H1 (cell line): ENCODE measurements at regions not wholly inside any gene's neighbourhood (a gene's known extent, or its start where the extent isn't known, plus 50 kb on each side); places are given as distances from the start of the nearest gene placed in this dataset.
"Not testable (repeated sequence)": the region's sequence is repeated elsewhere in the genome, so short reads cannot be mapped to it uniquely, and the experiment has no call there.

Experiments used
- CTCF ChIA-PET: fragments of 300-600 bp; sonication (Branson Sonifier 250); formaldehyde crosslinking; loops from one replicate; lab custom pipeline; 2021; ENCODE audit not compliant: partially characterized antibody; lab: Charles Lee
- POLR2A ChIA-PET: fragments of 300-600 bp; sonication (Branson Sonifier 250); formaldehyde crosslinking; loops from one replicate; lab custom pipeline; 2021; ENCODE audit warnings: inconsistent platforms; ENCODE audit not compliant: partially characterized antibody; lab: Charles Lee
- DNase-seq, 2 experiments: peaks; one replicate each; pipeline versions ENCODE4 v3.0.0 to v3.0.0-alpha.2; 2010 to 2022; ENCODE audit warnings: low spot score in 2 of 2, low read depth in 1 of 2, mixed read lengths in 1 of 2
- FAIRE-seq: peaks from 2 replicates; lab custom pipeline; 2011; peaks lifted over from hg19 to GRCh38; lab: Jason Lieb, UNC
- H2AFZ ChIP-seq: 2 replicates; pipeline ENCODE4 v1.8.1; 2012; ENCODE audit warnings: low read length, inconsistent platforms
- H2AK5ac ChIP-seq: 2 replicates; pipeline ENCODE4 v1.6.1; 2013; ENCODE audit warnings: low read depth, low read length
- H2BK120ac ChIP-seq: replicated peaks from 2 replicates; pipeline ENCODE3; 2013; ENCODE audit warnings: low read depth, low read length, inconsistent platforms
- H2BK12ac ChIP-seq: 2 replicates; pipeline ENCODE4 v1.6.1; 2013; ENCODE audit warnings: low read depth, low read length
- H2BK15ac ChIP-seq: 2 replicates; pipeline ENCODE4 v1.6.1; 2013; ENCODE audit warnings: low read length
- H2BK20ac ChIP-seq: 2 replicates; pipeline ENCODE4 v1.6.1; 2013; ENCODE audit warnings: low read length
- H2BK5ac ChIP-seq: 2 replicates; pipeline ENCODE4 v1.6.1; 2013; ENCODE audit warnings: low read depth, low read length
- H3K14ac ChIP-seq: 2 replicates; pipeline ENCODE4 v1.6.1; 2013; ENCODE audit warnings: inconsistent platforms; ENCODE audit not compliant: insufficient read length
- H3K18ac ChIP-seq: 2 replicates; pipeline ENCODE4 v1.6.1; 2013; ENCODE audit warnings: low read length; ENCODE audit errors: extremely low read depth
- H3K23ac ChIP-seq: 2 replicates; pipeline ENCODE4 v1.6.1; 2013; ENCODE audit warnings: inconsistent platforms; ENCODE audit not compliant: insufficient read length
- H3K23me2 ChIP-seq: 2 replicates; pipeline ENCODE4 v1.6.1; 2013; ENCODE audit warnings: low read depth, low read length
- H3K27ac ChIP-seq: 2 replicates; pipeline ENCODE4 v1.6.1; 2011; ENCODE audit warnings: low read depth, low read length, inconsistent platforms
- H3K27me3 ChIP-seq, 4 experiments: replicated peaks in 1 of 4; 1 replicate in 1 of 4; 2 replicates in 3 of 4; pipeline versions ENCODE4 v1.6.1 to v1.8.1; 2011 to 2013; ENCODE audit warnings: low read length in 3 of 4, mild to moderate bottlenecking in 3 of 4, inconsistent platforms in 2 of 4, mixed read lengths in 2 of 4, moderate library complexity in 1 of 4; ENCODE audit not compliant: control insufficient read depth in 3 of 4, insufficient read depth in 3 of 4; ENCODE audit errors: extremely low read depth in 1 of 4
- H3K36me3 ChIP-seq, 4 experiments: 2 replicates each; pipeline versions ENCODE4 v1.6.1 to v1.8.1; 2011 to 2013; ENCODE audit warnings: mild to moderate bottlenecking in 4 of 4, low read length in 3 of 4, moderate library complexity in 2 of 4, control low read depth in 1 of 4, inconsistent platforms in 1 of 4; ENCODE audit not compliant: insufficient read depth in 4 of 4, control insufficient read depth in 2 of 4
- H3K4ac ChIP-seq: replicated peaks from 2 replicates; pipeline ENCODE3; 2013; ENCODE audit warnings: low read length, low read depth, mixed read lengths, inconsistent platforms; ENCODE audit not compliant: insufficient read length
- H3K4me1 ChIP-seq, 4 experiments: replicated peaks in 1 of 4; 1 replicate in 1 of 4; 2 replicates in 3 of 4; pipeline versions ENCODE4 v1.6.1 to v1.8.1; 2011 to 2013; ENCODE audit warnings: low read length in 3 of 4, inconsistent platforms in 2 of 4, mixed read lengths in 1 of 4; ENCODE audit not compliant: insufficient read depth in 4 of 4, control insufficient read depth in 3 of 4
- H3K4me2 ChIP-seq, 2 experiments: 2 replicates each; pipeline versions ENCODE4 v1.6.1 to v1.8.1; 2011 to 2013; ENCODE audit warnings: low read depth in 2 of 2, low read length in 2 of 2, control low read depth in 1 of 2, inconsistent platforms in 1 of 2, mild to moderate bottlenecking in 1 of 2; ENCODE audit not compliant: insufficient read depth in 1 of 2
- H3K4me3 ChIP-seq, 4 experiments: fragments of 200-600, 300-600 bp in 1 of 4; sonication (generic), shearing (Covaris generic), sonication (Bioruptor Twin) in 1 of 4; 2 replicates each; pipeline versions ENCODE4 v1.5.1 to v1.8.1; 2011 to 2016; ENCODE audit warnings: low read length in 4 of 4, low read depth in 3 of 4, control low read depth in 2 of 4, inconsistent platforms in 2 of 4, mild to moderate bottlenecking in 2 of 4, mixed read lengths in 1 of 4, moderate library complexity in 1 of 4; ENCODE audit not compliant: insufficient read depth in 2 of 4; ENCODE audit errors: extremely low read depth in 1 of 4
- H3K56ac ChIP-seq: replicated peaks from 2 replicates; pipeline ENCODE3; 2013; ENCODE audit warnings: low read depth, mild to moderate bottlenecking, mixed read lengths, low read length, inconsistent platforms; ENCODE audit not compliant: insufficient read length
- H3K79me1 ChIP-seq: 2 replicates; pipeline ENCODE4 v1.6.1; 2013; ENCODE audit warnings: low read depth, low read length, control low read depth
- H3K79me2 ChIP-seq, 2 experiments: 2 replicates each; pipeline versions ENCODE4 v1.6.1 to v1.8.1; 2012 to 2013; ENCODE audit warnings: low read length in 2 of 2, mild to moderate bottlenecking in 2 of 2, inconsistent platforms in 1 of 2; ENCODE audit not compliant: insufficient read depth in 2 of 2, control insufficient read depth in 1 of 2
- H3K9ac ChIP-seq, 4 experiments: replicated peaks in 1 of 4; 1 replicate in 1 of 4; 2 replicates in 3 of 4; pipeline versions ENCODE4 v1.6.1 to v1.8.1; 2011 to 2013; ENCODE audit warnings: low read depth in 3 of 4, low read length in 3 of 4, control low read depth in 2 of 4, mild to moderate bottlenecking in 2 of 4, moderate library complexity in 2 of 4, inconsistent platforms in 1 of 4; ENCODE audit errors: extremely low read depth in 1 of 4
- H3K9me3 ChIP-seq, 2 experiments: 2 replicates each; pipeline versions ENCODE4 v1.6.1 to v1.8.1; 2012 to 2013; ENCODE audit warnings: mild to moderate bottlenecking in 2 of 2, moderate library complexity in 2 of 2, control low read depth in 1 of 2, inconsistent platforms in 1 of 2, low read depth in 1 of 2, low read length in 1 of 2, mixed read lengths in 1 of 2; ENCODE audit not compliant: insufficient read depth in 2 of 2
- H4K20me1 ChIP-seq, 2 experiments: replicated peaks in 1 of 2; 2 replicates each; pipeline versions ENCODE3 to v1.8.1; 2011 to 2013; ENCODE audit warnings: inconsistent platforms in 2 of 2, low read length in 2 of 2, mild to moderate bottlenecking in 1 of 2; ENCODE audit not compliant: insufficient read depth in 2 of 2, control insufficient read depth in 1 of 2
- H4K5ac ChIP-seq: 2 replicates; pipeline ENCODE4 v1.6.1; 2013; ENCODE audit warnings: low read length, low read depth, mixed read lengths, inconsistent platforms; ENCODE audit not compliant: insufficient read length
- H4K8ac ChIP-seq: 2 replicates; pipeline ENCODE4 v1.8.0; 2013; ENCODE audit warnings: mild to moderate bottlenecking, moderate library complexity, low read length, inconsistent platforms; ENCODE audit not compliant: insufficient read depth; ENCODE audit errors: extremely low read depth
- H4K91ac ChIP-seq: replicated peaks from 2 replicates; pipeline ENCODE3; 2013; ENCODE audit warnings: low read length, mixed read lengths, inconsistent platforms; ENCODE audit not compliant: insufficient read length
- CBX5 ChIP-seq: fragments of 300-800, 300-1000 bp; sonication (generic); IDR thresholded peaks from 2 replicates; pipeline ENCODE4 v1.7.1; 2016; ENCODE audit warnings: antibody characterized with exemption, low read length, low read depth
- CHD2 ChIP-seq: IDR thresholded peaks from 2 replicates; pipeline ENCODE4 v1.6.1; 2012; ENCODE audit warnings: low read length, improper control_type of control experiment
- CREB1 ChIP-seq: IDR thresholded peaks from 2 replicates; pipeline ENCODE4 v1.6.1; 2012; ENCODE audit warnings: inconsistent platforms
- NANOG ChIP-seq: IDR thresholded peaks from 2 replicates; pipeline ENCODE4 v1.6.1; 2011; ENCODE audit warnings: low read length, low read depth, mild to moderate bottlenecking, inconsistent platforms; ENCODE audit not compliant: insufficient read depth, poor library complexity, severe bottlenecking
- NRF1 ChIP-seq: IDR thresholded peaks from 2 replicates; pipeline ENCODE4 v1.6.1; 2011; ENCODE audit warnings: mild to moderate bottlenecking, low read depth, low read length, improper control_type of control experiment
- WGBS, 2 experiments: shearing (Covaris generic) in 1 of 2; methylation state at CpG; one replicate each; pipeline versions ENCODE4 v1.1.6 to v1.1.7; 2013 to 2015; ENCODE audit warnings: low lambda C conversion rate in 2 of 2, mixed read lengths in 2 of 2, inconsistent platforms in 1 of 2, low coverage in 1 of 2, missing lambda C conversion rate in 1 of 2; ENCODE audit not compliant: insufficient replicate concordance in 2 of 2, insufficient coverage in 1 of 2, insufficient read length in 1 of 2; ENCODE audit errors: extremely low coverage in 1 of 2, missing lambda C conversion rate in 1 of 2; 5-methylcytosine and 5-hydroxymethylcytosine counted together
- TF ChIP-seq, protein P1 (sequence below): IDR thresholded peaks from 2 replicates; pipeline ENCODE4 v1.6.1; 2012; ENCODE audit warnings: inconsistent platforms

DNA sequence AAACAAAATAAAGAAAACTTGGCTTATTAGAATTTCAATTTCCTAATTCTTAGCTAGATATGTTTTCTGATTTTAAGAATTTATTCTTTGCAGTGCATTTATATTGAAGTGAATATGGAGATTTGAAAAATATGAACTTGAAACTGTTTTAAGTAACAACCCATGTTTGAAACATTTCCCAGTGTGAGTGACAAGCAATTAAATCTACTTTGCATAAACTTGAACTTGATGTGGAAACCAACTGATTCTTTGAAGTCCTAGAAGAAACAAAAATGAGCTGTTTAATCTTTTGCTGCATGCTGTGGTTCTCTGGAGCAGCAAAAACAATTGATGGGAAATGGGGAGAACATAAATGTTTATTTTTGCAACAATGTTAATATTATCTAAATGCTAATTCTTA lies 430.2 kb downstream of the ARL4A start (continued):
- TF ChIP-seq CBX5 (no peak), CHD2 (no peak), NRF1 (no peak), NANOG (no peak), CREB1 (no peak)
- TF ChIP-seq, protein P1, sequence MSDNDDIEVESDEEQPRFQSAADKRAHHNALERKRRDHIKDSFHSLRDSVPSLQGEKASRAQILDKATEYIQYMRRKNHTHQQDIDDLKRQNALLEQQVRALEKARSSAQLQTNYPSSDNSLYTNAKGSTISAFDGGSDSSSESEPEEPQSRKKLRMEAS = no peak

DNA sequence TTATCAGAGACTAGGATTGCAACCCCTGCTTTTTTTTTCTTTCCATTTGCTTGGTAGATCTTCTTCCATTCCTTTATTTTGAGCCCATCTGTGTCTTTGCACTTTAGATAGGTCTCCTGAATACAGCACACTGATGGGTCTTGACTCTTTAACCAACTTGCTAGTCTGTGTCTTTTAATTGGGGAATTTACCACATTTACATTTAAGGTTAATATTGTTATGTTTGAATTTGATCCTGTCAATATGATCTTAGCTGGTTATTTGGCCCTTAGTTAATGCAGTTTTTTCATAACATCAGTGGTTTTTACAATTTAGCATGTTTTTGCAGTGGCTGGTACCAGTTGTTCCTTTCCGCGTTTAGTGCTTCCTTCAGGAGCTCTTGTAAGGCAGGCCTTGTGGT lies 437.2 kb downstream of the ARL4A start:
- H2AFZ ChIP-seq, H4K20me1 ChIP-seq, H3K36me3 ChIP-seq, H2AK5ac ChIP-seq, H3K23me2 ChIP-seq, H2BK12ac ChIP-seq, H3K4me3 ChIP-seq, H3K4ac ChIP-seq, H4K91ac ChIP-seq, H3K27ac ChIP-seq, H2BK5ac ChIP-seq, H4K8ac ChIP-seq, POLR2A ChIA-PET, H2BK15ac ChIP-seq, FAIRE-seq, H3K23ac ChIP-seq, H3K27me3 ChIP-seq, H2BK120ac ChIP-seq, H3K79me1 ChIP-seq, H3K56ac ChIP-seq, H4K5ac ChIP-seq, H3K18ac ChIP-seq, H3K9ac ChIP-seq, DNase-seq, H3K4me2 ChIP-seq, H3K9me3 ChIP-seq, H3K79me2 ChIP-seq, H3K14ac ChIP-seq, H3K4me1 ChIP-seq, H2BK20ac ChIP-seq: not testable (repeated sequence)
- CTCF ChIA-PET = interaction anchor here (1.2 kb wide), 1 partner anchor 94 kb away, joined by 3 read pairs; no protein-coding TSS in a partner anchor
- WGBS, 2 experiments = 81% methylated on average over 2 of the region's 2 CpGs; no CpG with 5 or more reads in 1 of the 2 experiments
